HEK293 (cell line): ENCODE measurements at regions not wholly inside any gene's neighbourhood (a gene's known extent, or its start where the extent isn't known, plus 50 kb on each side); places are given as distances from the start of the nearest gene placed in this dataset.

ENCODE experiments used
- CTCF ChIA-PET: fragments of 350-600 bp; formaldehyde crosslinking; extraction: SDS; loops from one replicate; lab custom pipeline; 2021; ENCODE audit warnings: antibody characterized with exemption; lab: Yijun Ruan, JAX
- POLR2A ChIA-PET: fragments of 300-600 bp; formaldehyde crosslinking; extraction: SDS; loops from one replicate; lab custom pipeline; 2020; ENCODE audit warnings: antibody characterized with exemption, inconsistent platforms; lab: Yijun Ruan, JAX
- H3K27ac ChIP-seq: fragments of 200-500 bp; sonication (Bioruptor generic); 2 replicates; pipeline ENCODE4 v1.5.1; 2014; ENCODE audit warnings: low read depth, low read length, control low read depth, inconsistent platforms; ENCODE audit errors: extremely low read depth
- H3K36me3 ChIP-seq, 2 experiments: fragments of 200-500 bp in 1 of 2; sonication (Bioruptor generic) in 1 of 2; 1 replicate in 1 of 2; 2 replicates in 1 of 2; pipeline ENCODE4 v1.5.1; 2014 to 2017; ENCODE audit warnings: inconsistent platforms in 2 of 2, low read length in 2 of 2; ENCODE audit not compliant: control insufficient read depth in 2 of 2, insufficient read depth in 1 of 2
- H3K4me1 ChIP-seq: fragments of 200-500 bp; sonication (Bioruptor generic); 2 replicates; pipeline ENCODE4 v1.5.1; 2014; ENCODE audit warnings: mild to moderate bottlenecking, low read length, inconsistent platforms; ENCODE audit not compliant: control insufficient read depth, insufficient read depth
- H3K4me3 ChIP-seq: 2 replicates; pipeline ENCODE4 v1.5.1; 2011; ENCODE audit warnings: low read depth, mild to moderate bottlenecking, control low read depth, low read length, moderate library complexity
- H3K9me3 ChIP-seq: fragments of 200-500 bp; sonication (Bioruptor generic); 2 replicates; pipeline ENCODE4 v1.5.1; 2014; ENCODE audit warnings: low read depth, low read length, inconsistent platforms; ENCODE audit not compliant: control insufficient read depth, insufficient read depth
- FEZF1 ChIP-seq: fragments of 450-650 bp; formaldehyde crosslinking; IDR thresholded peaks from 2 replicates; pipeline ENCODE4 v1.5.1; 2016; ENCODE audit warnings: missing biosample characterization, missing genetic modification characterization
- MEIS1 ChIP-seq: sonication (generic); formaldehyde crosslinking; IDR thresholded peaks from 2 replicates; pipeline ENCODE4 v1.8.1; 2022; ENCODE audit warnings: missing genetic modification reagents, mild to moderate bottlenecking, borderline replicate concordance
- REST ChIP-seq: fragments of 450-650 bp; formaldehyde crosslinking; IDR thresholded peaks from 2 replicates; pipeline ENCODE4 v1.5.1; 2016; ENCODE audit warnings: missing biosample characterization, missing genetic modification characterization
- YY1 ChIP-seq: fragments of 450-650 bp; formaldehyde crosslinking; IDR thresholded peaks from 2 replicates; pipeline ENCODE4 v1.5.1; 2018; ENCODE audit warnings: missing biosample characterization, missing genetic modification characterization
- ZBTB17 ChIP-seq: fragments of 450-650 bp; formaldehyde crosslinking; IDR thresholded peaks from 2 replicates; pipeline ENCODE4 v1.5.1; 2016; ENCODE audit warnings: missing biosample characterization, missing genetic modification characterization
- ZNF10 ChIP-seq: fragments of 450-650 bp; formaldehyde crosslinking; IDR thresholded peaks from 2 replicates; pipeline ENCODE4 v1.5.1; 2017; ENCODE audit warnings: missing biosample characterization, missing genetic modification characterization
- ZNF155 ChIP-seq: fragments of 450-650 bp; formaldehyde crosslinking; IDR thresholded peaks from 2 replicates; pipeline ENCODE4 v1.5.1; 2016; ENCODE audit warnings: missing biosample characterization, missing genetic modification characterization
- ZNF239 ChIP-seq: fragments of 450-650 bp; formaldehyde crosslinking; IDR thresholded peaks from 2 replicates; pipeline ENCODE4 v1.5.1; 2016; ENCODE audit warnings: missing biosample characterization, missing genetic modification characterization
- ZNF24 ChIP-seq: fragments of 450-650 bp; formaldehyde crosslinking; IDR thresholded peaks from 2 replicates; pipeline ENCODE4 v1.5.1; 2016; ENCODE audit warnings: missing biosample characterization, missing genetic modification characterization
- ZNF335 ChIP-seq: fragments of 450-650 bp; formaldehyde crosslinking; conservative IDR thresholded peaks from 2 replicates; pipeline ENCODE4 v1.5.1; 2016; ENCODE audit warnings: missing biosample characterization, missing genetic modification characterization
- ZNF341 ChIP-seq: fragments of 450-650 bp; formaldehyde crosslinking; IDR thresholded peaks from 2 replicates; pipeline ENCODE4; 2016; ENCODE audit warnings: low read depth, missing biosample characterization, missing genetic modification characterization
- ZNF37A ChIP-seq: fragments of 450-650 bp; IDR thresholded peaks from 2 replicates; pipeline ENCODE4 v1.5.1; 2018; ENCODE audit warnings: missing biosample characterization, missing genetic modification characterization
- ZNF394 ChIP-seq: fragments of 450-650 bp; formaldehyde crosslinking; IDR thresholded peaks from 2 replicates; pipeline ENCODE4 v1.5.1; 2016; ENCODE audit warnings: missing biosample characterization, missing genetic modification characterization, mild to moderate bottlenecking, moderate library complexity, borderline replicate concordance
- ZNF426 ChIP-seq: fragments of 450-650 bp; formaldehyde crosslinking; IDR thresholded peaks from 2 replicates; pipeline ENCODE4 v1.5.1; 2017; ENCODE audit warnings: missing biosample characterization, missing genetic modification characterization, mild to moderate bottlenecking, inconsistent platforms, moderate library complexity
- ZNF501 ChIP-seq: fragments of 450-650 bp; formaldehyde crosslinking; IDR thresholded peaks from 2 replicates; pipeline ENCODE4 v1.5.1; 2016; ENCODE audit warnings: missing biosample characterization, missing genetic modification characterization
- ZNF514 ChIP-seq: fragments of 450-650 bp; formaldehyde crosslinking; IDR thresholded peaks from 2 replicates; pipeline ENCODE4 v1.5.1; 2016; ENCODE audit warnings: missing biosample characterization, missing genetic modification characterization
- ZNF530 ChIP-seq: fragments of 450-650 bp; formaldehyde crosslinking; IDR thresholded peaks from 2 replicates; pipeline ENCODE4 v1.5.1; 2016; ENCODE audit warnings: low read depth, missing biosample characterization, missing genetic modification characterization
- ZNF558 ChIP-seq: fragments of 450-650 bp; formaldehyde crosslinking; IDR thresholded peaks from 2 replicates; pipeline ENCODE4 v1.5.1; 2016; ENCODE audit warnings: missing biosample characterization, missing genetic modification characterization
- ZNF560 ChIP-seq: fragments of 450-650 bp; formaldehyde crosslinking; IDR thresholded peaks from 2 replicates; pipeline ENCODE4 v1.5.1; 2017; ENCODE audit warnings: missing biosample characterization, missing genetic modification characterization, borderline replicate concordance
- ZNF623 ChIP-seq: fragments of 450-650 bp; formaldehyde crosslinking; IDR thresholded peaks from 2 replicates; pipeline ENCODE4 v1.5.1; 2016; ENCODE audit warnings: missing biosample characterization, missing genetic modification characterization
- ZNF677 ChIP-seq: fragments of 450-650 bp; IDR thresholded peaks from 2 replicates; pipeline ENCODE4 v1.5.0; 2018; ENCODE audit warnings: missing biosample characterization, mild to moderate bottlenecking, missing genetic modification characterization, moderate library complexity
- ZNF792 ChIP-seq: fragments of 450-650 bp; formaldehyde crosslinking; IDR thresholded peaks from 2 replicates; pipeline ENCODE4 v1.5.1; 2016; ENCODE audit warnings: missing biosample characterization, missing genetic modification characterization
- ZNF837 ChIP-seq: fragments of 450-650 bp; formaldehyde crosslinking; IDR thresholded peaks from 2 replicates; pipeline ENCODE4 v1.5.1; 2016; ENCODE audit warnings: missing biosample characterization, missing genetic modification characterization
- TF ChIP-seq, protein P1 (sequence below): fragments of 450-650 bp; formaldehyde crosslinking; IDR thresholded peaks from 2 replicates; pipeline ENCODE4 v1.5.1; 2016; ENCODE audit warnings: missing biosample characterization, missing genetic modification characterization
- TF ChIP-seq, protein P2 (sequence below): fragments of 450-650 bp; formaldehyde crosslinking; IDR thresholded peaks from 2 replicates; pipeline ENCODE4 v1.5.1; 2017; ENCODE audit warnings: missing biosample characterization, missing genetic modification characterization
- TF ChIP-seq, protein P3 (sequence below): fragments of 450-650 bp; formaldehyde crosslinking; IDR thresholded peaks from 2 replicates; pipeline ENCODE4 v1.5.1; 2016; ENCODE audit warnings: missing biosample characterization, missing genetic modification characterization

- TF ChIP-seq ZNF623 (tag by site-specific recombination): no peak
- TF ChIP-seq, protein P1, sequence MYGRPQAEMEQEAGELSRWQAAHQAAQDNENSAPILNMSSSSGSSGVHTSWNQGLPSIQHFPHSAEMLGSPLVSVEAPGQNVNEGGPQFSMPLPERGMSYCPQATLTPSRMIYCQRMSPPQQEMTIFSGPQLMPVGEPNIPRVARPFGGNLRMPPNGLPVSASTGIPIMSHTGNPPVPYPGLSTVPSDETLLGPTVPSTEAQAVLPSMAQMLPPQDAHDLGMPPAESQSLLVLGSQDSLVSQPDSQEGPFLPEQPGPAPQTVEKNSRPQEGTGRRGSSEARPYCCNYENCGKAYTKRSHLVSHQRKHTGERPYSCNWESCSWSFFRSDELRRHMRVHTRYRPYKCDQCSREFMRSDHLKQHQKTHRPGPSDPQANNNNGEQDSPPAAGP (tag by site-specific recombination): no peak
- no peak for TF ChIP-seq ZBTB17
- no peak for TF ChIP-seq ZNF341
- TF ChIP-seq, all 188 proteins: peak for 0
Measured at GRCh38 chr1:55634516-55634915, 419.4 kb upstream of the USP24 start (continued).

GRCh38 chr1:55632906-55633305 lies 417.7 kb upstream of the USP24 start:
- no peak for TF ChIP-seq ZNF558 (tag by site-specific recombination)
- peak; percentile 74 for TF ChIP-seq FEZF1 (tag by site-specific recombination)
- Histone ChIP-seq H3K27ac (no peak overlapping the region), H3K4me3 (no peak overlapping the region), H3K9me3 (no peaks in the 10 kb centered on the region), H3K36me3 (no peaks in the 10 kb centered on the region), H3K4me1 (no peaks in the 10 kb centered on the region)
- ChIA-PET CTCF (no interaction called here), POLR2A (no interaction called here)

DNA sequence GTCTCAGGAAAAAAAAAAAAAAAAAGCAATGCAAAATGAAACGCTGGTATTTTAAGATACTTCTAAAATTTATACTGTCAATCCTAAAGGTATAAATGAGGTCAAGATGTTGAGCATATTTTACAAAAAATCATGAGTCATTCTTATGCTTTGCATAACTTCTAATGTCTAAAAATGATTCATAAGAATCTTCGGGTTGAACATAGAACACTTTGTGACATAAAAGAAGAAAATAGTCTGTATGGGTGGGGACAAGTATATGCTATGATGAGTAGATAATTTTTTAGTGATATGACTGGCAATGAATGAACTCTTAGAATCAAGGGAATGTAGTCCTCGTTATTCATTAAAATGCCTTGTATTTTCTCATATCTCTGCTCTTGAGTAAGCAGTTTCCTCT lies 416.9 kb upstream of the USP24 start:
- no peaks in the 10 kb centered on the region for H3K4me1 ChIP-seq
- H3K9me3 ChIP-seq: no peaks in the 10 kb centered on the region
- POLR2A ChIA-PET: no interaction called here
- no peak overlapping the region for H3K4me3 ChIP-seq
- CTCF ChIA-PET: no interaction called here
- no peak overlapping the region for H3K27ac ChIP-seq
- H3K36me3 ChIP-seq: no peaks in the 10 kb centered on the region
- TF ChIP-seq, protein P2, sequence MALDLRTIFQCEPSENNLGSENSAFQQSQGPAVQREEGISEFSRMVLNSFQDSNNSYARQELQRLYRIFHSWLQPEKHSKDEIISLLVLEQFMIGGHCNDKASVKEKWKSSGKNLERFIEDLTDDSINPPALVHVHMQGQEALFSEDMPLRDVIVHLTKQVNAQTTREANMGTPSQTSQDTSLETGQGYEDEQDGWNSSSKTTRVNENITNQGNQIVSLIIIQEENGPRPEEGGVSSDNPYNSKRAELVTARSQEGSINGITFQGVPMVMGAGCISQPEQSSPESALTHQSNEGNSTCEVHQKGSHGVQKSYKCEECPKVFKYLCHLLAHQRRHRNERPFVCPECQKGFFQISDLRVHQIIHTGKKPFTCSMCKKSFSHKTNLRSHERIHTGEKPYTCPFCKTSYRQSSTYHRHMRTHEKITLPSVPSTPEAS (tag by site-specific recombination): no peak
- TF ChIP-seq, protein P3, sequence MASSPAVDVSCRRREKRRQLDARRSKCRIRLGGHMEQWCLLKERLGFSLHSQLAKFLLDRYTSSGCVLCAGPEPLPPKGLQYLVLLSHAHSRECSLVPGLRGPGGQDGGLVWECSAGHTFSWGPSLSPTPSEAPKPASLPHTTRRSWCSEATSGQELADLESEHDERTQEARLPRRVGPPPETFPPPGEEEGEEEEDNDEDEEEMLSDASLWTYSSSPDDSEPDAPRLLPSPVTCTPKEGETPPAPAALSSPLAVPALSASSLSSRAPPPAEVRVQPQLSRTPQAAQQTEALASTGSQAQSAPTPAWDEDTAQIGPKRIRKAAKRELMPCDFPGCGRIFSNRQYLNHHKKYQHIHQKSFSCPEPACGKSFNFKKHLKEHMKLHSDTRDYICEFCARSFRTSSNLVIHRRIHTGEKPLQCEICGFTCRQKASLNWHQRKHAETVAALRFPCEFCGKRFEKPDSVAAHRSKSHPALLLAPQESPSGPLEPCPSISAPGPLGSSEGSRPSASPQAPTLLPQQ (tag by site-specific recombination): no peak
- TF ChIP-seq ZNF560 (tag by site-specific recombination) (no peak), REST (no peak), ZNF514 (no peak), ZNF155 (tag by site-specific recombination) (no peak), ZNF10 (tag by site-specific recombination) (no peak)

DNA sequence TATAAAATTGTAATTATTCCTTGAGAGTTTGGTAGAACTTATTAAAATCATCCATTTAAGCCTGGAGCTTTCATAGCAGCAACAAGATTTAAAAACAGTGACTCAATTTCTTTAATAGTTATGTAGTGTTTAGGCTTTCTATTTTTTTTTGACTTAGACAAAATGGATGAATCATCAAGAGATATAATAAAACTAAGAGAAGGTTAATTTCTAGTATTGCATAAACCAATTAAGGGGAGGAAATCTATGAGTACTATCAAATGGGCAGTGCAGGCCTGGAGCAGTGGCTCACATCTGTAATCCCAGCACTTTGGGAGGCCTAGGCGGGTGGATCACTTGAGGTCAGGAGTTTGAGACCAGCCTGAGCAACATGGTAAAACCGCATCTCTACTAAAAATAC lies 416.3 kb upstream of the USP24 start:
- POLR2A ChIA-PET: no interaction called here
- CTCF ChIA-PET: interaction anchor here (0.7 kb wide), 1 partner anchor 1091 kb away, joined by 3 read pairs; no protein-coding TSS in a partner anchor
- Histone ChIP-seq H3K27ac (no peak overlapping the region), H3K4me1 (no peaks in the 10 kb centered on the region), H3K9me3 (no peaks in the 10 kb centered on the region), H3K36me3 (no peaks in the 10 kb centered on the region), H3K4me3 (no peak overlapping the region)
- no peak for TF ChIP-seq MEIS1
- TF ChIP-seq ZNF530 (tag by site-specific recombination): no peak
- TF ChIP-seq ZNF837 (tag by site-specific recombination): no peak
- TF ChIP-seq ZNF426 (tag by site-specific recombination): no peak
- no peak for TF ChIP-seq ZNF10 (tag by site-specific recombination)
- TF ChIP-seq ZNF394 (tag by site-specific recombination): no peak
- no peak for TF ChIP-seq YY1
- TF ChIP-seq ZNF335: no peak
- no peak for TF ChIP-seq ZNF501 (tag by site-specific recombination)
- TF ChIP-seq ZNF677 (tag by site-specific recombination): no peak
- no peak for TF ChIP-seq ZNF37A (tag by site-specific recombination)
- no peak for TF ChIP-seq ZNF558 (tag by site-specific recombination)
- TF ChIP-seq ZNF792 (tag by site-specific recombination): no peak
- no peak for TF ChIP-seq ZNF239 (tag by site-specific recombination)
- TF ChIP-seq ZNF24 (tag by site-specific recombination): no peak
